ENCODE measurements at regions not wholly inside any gene's neighbourhood (a gene's known extent, or its start where the extent isn't known, plus 50 kb on each side); places are given as distances from the start of the nearest gene placed in this dataset.

DNA sequence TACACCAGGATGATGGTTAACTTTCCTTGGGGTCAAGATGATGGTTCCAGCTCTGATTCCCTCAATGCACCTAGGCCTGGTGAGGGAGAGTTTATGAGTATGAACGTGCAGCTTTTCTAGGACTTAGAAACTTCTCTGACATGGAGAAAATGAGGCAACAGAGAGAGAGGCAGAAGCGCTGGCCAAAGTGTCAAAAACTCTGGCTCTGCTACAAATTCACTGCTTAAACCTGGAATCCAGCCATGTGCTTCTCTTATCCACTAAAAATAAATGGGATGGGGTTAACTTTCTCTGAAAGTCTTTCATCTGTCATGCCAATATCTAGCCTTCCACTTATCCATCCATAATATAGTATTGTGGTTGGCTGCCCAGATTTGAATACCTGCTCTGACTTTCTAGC lies 568.7 kb downstream of the MED13L start:
- Histone ChIP-seq H3K36me3 (ENCODE audit: control insufficient read depth in 5 of 5, insufficient read depth in 5 of 5, low read length in 5 of 5) (no peaks in the 10 kb centered on the region), H3K4me3 (ENCODE audit: low read depth in 1 of 5, low read length in 5 of 5) (no peak overlapping the region), H3K4me1 (ENCODE audit: control insufficient read depth in 5 of 5, insufficient read depth in 5 of 5, low read length in 5 of 5) (peaks cover 3 to 20% (median 17%) of the 10 kb centered on the region in 5 donors), H3K9ac (ENCODE audit: low read length in 5 of 5) (no peak overlapping the region), H3K27ac (ENCODE audit: low read depth, low read length) (peak overlapping the region; percentile 1), H3K27me3 (ENCODE audit: control insufficient read depth in 5 of 5, insufficient read depth in 4 of 5, low read length in 5 of 5) (no peaks in the 10 kb centered on the region), H3K9me3 (ENCODE audit: control insufficient read depth in 5 of 5, low read length in 5 of 5) (peaks cover 0 to 4% (median 0%) of the 10 kb centered on the region in 5 donors)

DNA sequence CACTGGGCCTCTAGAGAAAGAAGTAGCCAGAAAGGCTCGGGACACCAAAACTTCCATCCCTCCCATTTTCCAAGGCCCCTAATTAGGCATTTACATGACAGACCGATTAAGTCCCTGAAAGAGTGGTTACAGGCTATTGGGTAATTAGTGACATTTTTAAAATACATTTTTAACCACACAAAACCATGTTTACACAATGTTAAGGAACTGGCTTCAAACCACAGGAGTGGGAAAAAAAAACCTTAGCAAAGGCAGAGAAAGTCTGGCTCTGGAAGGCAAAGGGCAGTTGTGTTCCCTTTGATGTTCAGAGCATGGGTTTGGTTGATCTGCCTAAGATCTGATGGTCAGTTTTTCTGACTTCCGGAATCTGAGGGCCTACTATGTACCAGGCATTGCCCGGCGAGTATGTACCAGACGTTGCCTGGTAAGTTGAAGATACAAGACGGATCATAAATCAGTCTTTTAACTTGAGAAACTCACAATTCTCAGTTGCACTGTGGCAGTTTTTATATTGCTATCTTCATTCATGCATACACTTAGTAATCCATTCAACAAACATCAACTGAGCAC lies 576.5 kb downstream of the MED13L start:
- no peak overlapping the region for H3K4me3 ChIP-seq (ENCODE audit: low read depth in 1 of 5, low read length in 5 of 5)
- H3K4me1 ChIP-seq (ENCODE audit: control insufficient read depth in 5 of 5, insufficient read depth in 5 of 5, low read length in 5 of 5), result no peaks in the 10 kb centered on the region
- no peak overlapping the region for H3K9ac ChIP-seq (ENCODE audit: low read length in 5 of 5)
- H3K9me3 ChIP-seq (ENCODE audit: control insufficient read depth in 5 of 5, low read length in 5 of 5), result peaks cover 0 to 2% (median 0%) of the 10 kb centered on the region in 5 donors
- no peaks in the 10 kb centered on the region for H3K36me3 ChIP-seq (ENCODE audit: control insufficient read depth in 5 of 5, insufficient read depth in 5 of 5, low read length in 5 of 5)
- H3K27me3 ChIP-seq (ENCODE audit: control insufficient read depth in 5 of 5, insufficient read depth in 4 of 5, low read length in 5 of 5), result peaks cover 0 to 5% (median 0%) of the 10 kb centered on the region in 5 donors
- no peak overlapping the region for H3K27ac ChIP-seq (ENCODE audit: low read depth, low read length)

GRCh38 chr12:115700081-115700480 lies 577.4 kb downstream of the MED13L start:
- H3K9me3 ChIP-seq (ENCODE audit: control insufficient read depth in 5 of 5, low read length in 5 of 5), result peaks cover 0 to 2% (median 0%) of the 10 kb centered on the region in 5 donors
- H3K27me3 ChIP-seq (ENCODE audit: control insufficient read depth in 5 of 5, insufficient read depth in 4 of 5, low read length in 5 of 5), result peaks cover 0 to 5% (median 0%) of the 10 kb centered on the region in 5 donors

DNA sequence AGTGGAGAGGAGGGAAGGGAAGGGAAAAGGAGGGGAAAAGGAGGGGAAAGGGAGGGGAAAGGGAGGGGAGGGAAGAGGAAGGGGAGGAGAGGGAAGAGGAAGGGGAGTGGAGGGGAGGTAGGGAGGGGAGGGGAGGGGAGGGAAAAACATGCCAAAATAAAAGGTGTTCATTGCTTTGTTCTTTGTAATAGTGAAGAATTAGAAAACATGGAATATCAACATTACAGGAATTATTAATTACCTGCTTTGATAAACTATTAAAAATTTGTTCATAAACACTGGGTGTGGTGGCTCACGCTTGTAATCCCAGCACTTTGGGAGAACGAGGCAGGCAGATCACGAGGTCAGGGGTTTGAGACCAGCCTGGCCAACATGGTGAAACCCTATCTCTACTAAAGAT lies 579.2 kb downstream of the MED13L start:
- Histone ChIP-seq H3K27me3 (ENCODE audit: control insufficient read depth in 5 of 5, insufficient read depth in 4 of 5, low read length in 5 of 5) (peaks cover 0 to 5% (median 0%) of the 10 kb centered on the region in 5 donors), H3K27ac (ENCODE audit: low read depth, low read length) (no peak overlapping the region), H3K9me3 (ENCODE audit: control insufficient read depth in 5 of 5, low read length in 5 of 5) (peaks cover 0 to 2% (median 0%) of the 10 kb centered on the region in 5 donors), H3K9ac (ENCODE audit: low read length in 5 of 5) (no peak overlapping the region), H3K4me3 (ENCODE audit: low read depth in 1 of 5, low read length in 5 of 5) (no peak overlapping the region), H3K36me3 (ENCODE audit: control insufficient read depth in 5 of 5, insufficient read depth in 5 of 5, low read length in 5 of 5) (no peaks in the 10 kb centered on the region), H3K4me1 (ENCODE audit: control insufficient read depth in 5 of 5, insufficient read depth in 5 of 5, low read length in 5 of 5) (no peaks in the 10 kb centered on the region)

More at GRCh38 chr12:115700081-115700480, 577.4 kb downstream of the MED13L start:
- no peaks in the 10 kb centered on the region for H3K36me3 ChIP-seq (ENCODE audit: control insufficient read depth in 5 of 5, insufficient read depth in 5 of 5, low read length in 5 of 5)
- H3K4me3 ChIP-seq (ENCODE audit: low read depth in 1 of 5, low read length in 5 of 5), result no peak overlapping the region
- no peak overlapping the region for H3K9ac ChIP-seq (ENCODE audit: low read length in 5 of 5)
- no peaks in the 10 kb centered on the region for H3K4me1 ChIP-seq (ENCODE audit: control insufficient read depth in 5 of 5, insufficient read depth in 5 of 5, low read length in 5 of 5)
- H3K27ac ChIP-seq (ENCODE audit: low read depth, low read length), result no peak overlapping the region

DNA sequence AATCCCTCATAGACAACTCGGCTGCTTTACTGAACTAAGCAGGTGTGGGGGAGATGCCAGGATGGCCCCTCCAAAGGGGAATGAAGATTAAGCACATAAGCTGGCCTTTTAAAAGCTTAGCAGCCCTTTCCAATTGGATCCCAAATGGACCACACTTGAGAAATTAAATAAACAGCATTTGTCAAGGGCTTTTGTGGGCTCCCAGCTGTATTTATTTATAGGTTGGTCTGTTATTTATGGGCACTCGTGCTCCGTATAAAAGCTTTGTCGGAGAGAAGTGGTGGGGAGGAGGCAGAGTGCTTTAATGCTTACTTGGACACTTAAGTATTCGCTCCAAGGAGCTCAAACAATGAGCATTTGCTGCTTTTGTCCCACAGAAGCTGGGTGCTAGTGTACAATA lies 580.2 kb downstream of the MED13L start:
- Histone ChIP-seq H3K4me3 (ENCODE audit: low read depth in 1 of 5, low read length in 5 of 5) (no peak overlapping the region), H3K27me3 (ENCODE audit: control insufficient read depth in 5 of 5, insufficient read depth in 4 of 5, low read length in 5 of 5) (peaks cover 0 to 5% (median 0%) of the 10 kb centered on the region in 5 donors), H3K9ac (ENCODE audit: low read length in 5 of 5) (no peak overlapping the region), H3K4me1 (ENCODE audit: control insufficient read depth in 5 of 5, insufficient read depth in 5 of 5, low read length in 5 of 5) (no peaks in the 10 kb centered on the region), H3K9me3 (ENCODE audit: control insufficient read depth in 5 of 5, low read length in 5 of 5) (peaks cover 0 to 2% (median 0%) of the 10 kb centered on the region in 5 donors), H3K36me3 (ENCODE audit: control insufficient read depth in 5 of 5, insufficient read depth in 5 of 5, low read length in 5 of 5) (no peaks in the 10 kb centered on the region), H3K27ac (ENCODE audit: low read depth, low read length) (no peak overlapping the region)

DNA sequence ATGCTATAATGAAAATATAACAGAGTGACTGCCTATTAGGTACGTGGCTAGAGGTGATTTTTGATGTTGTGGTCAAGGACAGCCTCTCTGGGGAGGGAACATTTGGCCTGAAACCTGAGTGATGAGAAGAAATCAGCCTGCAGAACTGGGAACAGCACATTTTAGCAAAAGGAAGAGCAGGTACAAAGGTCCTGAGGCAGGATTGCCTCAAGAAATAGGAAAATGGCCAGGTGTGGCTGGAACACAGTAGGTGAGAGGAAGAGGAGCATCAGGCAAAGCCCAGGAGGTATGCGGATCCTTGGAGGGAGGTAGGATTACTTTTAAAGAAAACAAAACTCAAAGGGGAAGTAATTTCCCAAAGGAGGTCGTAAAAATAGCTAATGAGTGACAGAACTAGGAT lies 582.9 kb downstream of the MED13L start:
- H3K27me3 ChIP-seq (ENCODE audit: control insufficient read depth in 5 of 5, insufficient read depth in 4 of 5, low read length in 5 of 5), result peaks cover 0 to 5% (median 0%) of the 10 kb centered on the region in 5 donors
- no peaks in the 10 kb centered on the region for H3K9me3 ChIP-seq (ENCODE audit: control insufficient read depth in 5 of 5, low read length in 5 of 5)
- H3K36me3 ChIP-seq (ENCODE audit: control insufficient read depth in 5 of 5, insufficient read depth in 5 of 5, low read length in 5 of 5), result no peaks in the 10 kb centered on the region
- H3K4me1 ChIP-seq (ENCODE audit: control insufficient read depth in 5 of 5, insufficient read depth in 5 of 5, low read length in 5 of 5), result no peaks in the 10 kb centered on the region
- H3K9ac ChIP-seq (ENCODE audit: low read length in 5 of 5), result no peak overlapping the region
- no peak overlapping the region for H3K4me3 ChIP-seq (ENCODE audit: low read depth in 1 of 5, low read length in 5 of 5)
- H3K27ac ChIP-seq (ENCODE audit: low read depth, low read length), result no peak overlapping the region

DNA sequence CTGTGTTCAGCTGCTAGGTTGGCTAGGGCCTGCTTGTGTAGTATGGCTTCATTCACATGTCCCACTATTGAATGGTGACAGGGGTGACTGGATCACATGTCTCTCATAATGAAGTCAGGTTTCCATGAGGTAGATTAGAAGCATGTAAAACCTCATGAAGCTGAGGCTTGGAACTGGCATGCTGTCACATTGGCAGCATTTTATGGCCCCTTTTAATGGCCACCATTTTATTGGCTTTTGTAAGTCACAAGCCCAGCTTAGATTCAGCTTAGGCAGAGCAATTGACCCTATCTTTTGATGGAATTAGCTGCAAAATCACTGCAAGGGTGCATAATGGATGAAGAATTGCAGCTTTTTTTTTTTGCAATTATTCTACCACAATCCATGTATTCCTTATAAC lies 583.5 kb downstream of the MED13L start:
- Histone ChIP-seq H3K9me3 (ENCODE audit: control insufficient read depth in 5 of 5, low read length in 5 of 5) (no peaks in the 10 kb centered on the region), H3K27ac (ENCODE audit: low read depth, low read length) (no peak overlapping the region), H3K36me3 (ENCODE audit: control insufficient read depth in 5 of 5, insufficient read depth in 5 of 5, low read length in 5 of 5) (no peaks in the 10 kb centered on the region), H3K4me3 (ENCODE audit: low read depth in 1 of 5, low read length in 5 of 5) (no peak overlapping the region), H3K4me1 (ENCODE audit: control insufficient read depth in 5 of 5, insufficient read depth in 5 of 5, low read length in 5 of 5) (no peaks in the 10 kb centered on the region), H3K9ac (ENCODE audit: low read length in 5 of 5) (no peak overlapping the region), H3K27me3 (ENCODE audit: control insufficient read depth in 5 of 5, insufficient read depth in 4 of 5, low read length in 5 of 5) (peaks cover 0 to 3% (median 0%) of the 10 kb centered on the region in 5 donors)

- H3K27ac ChIP-seq (ENCODE audit: low read depth, low read length), result no peak overlapping the region
- H3K9me3 ChIP-seq (ENCODE audit: control insufficient read depth in 5 of 5, low read length in 5 of 5), result no peaks in the 10 kb centered on the region
- H3K9ac ChIP-seq (ENCODE audit: low read length in 5 of 5), result no peak overlapping the region
- H3K27me3 ChIP-seq (ENCODE audit: control insufficient read depth in 5 of 5, insufficient read depth in 4 of 5, low read length in 5 of 5), result no peaks in the 10 kb centered on the region
- no peaks in the 10 kb centered on the region for H3K4me1 ChIP-seq (ENCODE audit: control insufficient read depth in 5 of 5, insufficient read depth in 5 of 5, low read length in 5 of 5)
- H3K36me3 ChIP-seq (ENCODE audit: control insufficient read depth in 5 of 5, insufficient read depth in 5 of 5, low read length in 5 of 5), result no peaks in the 10 kb centered on the region
- H3K4me3 ChIP-seq (ENCODE audit: low read depth in 1 of 5, low read length in 5 of 5), result no peak overlapping the region
These were observed 586.4 kb downstream of the MED13L start for GRCh38 chr12:115691123-115691522.

- H3K4me1 ChIP-seq (ENCODE audit: control insufficient read depth in 5 of 5, insufficient read depth in 5 of 5, low read length in 5 of 5), result no peaks in the 10 kb centered on the region
- no peaks in the 10 kb centered on the region for H3K36me3 ChIP-seq (ENCODE audit: control insufficient read depth in 5 of 5, insufficient read depth in 5 of 5, low read length in 5 of 5)
- H3K27me3 ChIP-seq (ENCODE audit: control insufficient read depth in 5 of 5, insufficient read depth in 4 of 5, low read length in 5 of 5), result no peaks in the 10 kb centered on the region
- no peak overlapping the region for H3K9ac ChIP-seq (ENCODE audit: low read length in 5 of 5)
- H3K9me3 ChIP-seq (ENCODE audit: control insufficient read depth in 5 of 5, low read length in 5 of 5), result no peaks in the 10 kb centered on the region
- no peak overlapping the region for H3K4me3 ChIP-seq (ENCODE audit: low read depth in 1 of 5, low read length in 5 of 5)
- no peak overlapping the region for H3K27ac ChIP-seq (ENCODE audit: low read depth, low read length)
These were observed 590.4 kb downstream of the MED13L start for GRCh38 chr12:115687094-115687493.

DNA sequence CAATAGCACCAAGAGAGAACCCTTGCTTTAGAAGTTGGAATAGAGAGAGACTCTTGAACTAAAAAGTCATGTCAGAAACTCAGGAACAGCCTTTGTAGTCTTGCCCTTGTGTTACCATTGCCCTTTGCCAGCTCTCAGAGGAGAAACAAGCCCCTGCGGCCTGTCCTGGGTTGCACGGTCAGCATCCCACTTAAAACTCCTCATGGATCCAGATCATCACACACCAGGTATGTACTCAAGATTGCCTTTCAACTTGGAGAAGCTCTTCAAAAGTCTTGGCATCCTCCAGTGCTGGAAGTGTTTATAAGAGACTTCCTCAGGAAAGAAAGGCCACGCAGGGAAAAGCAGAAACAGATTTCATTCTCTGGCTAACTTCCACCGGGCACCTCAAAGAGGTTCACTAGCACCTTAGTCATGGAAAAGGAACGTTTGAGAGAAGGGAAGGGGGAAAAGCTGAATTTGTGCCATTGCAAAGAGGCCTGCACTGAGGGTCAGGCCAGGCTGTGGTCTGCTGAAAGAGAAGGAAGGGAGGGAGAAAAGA lies 594.2 kb downstream of the MED13L start:
- Histone ChIP-seq H3K36me3 (ENCODE audit: control insufficient read depth in 5 of 5, insufficient read depth in 5 of 5, low read length in 5 of 5) (no peaks in the 10 kb centered on the region), H3K4me3 (ENCODE audit: low read depth in 1 of 5, low read length in 5 of 5) (no peak overlapping the region), H3K4me1 (ENCODE audit: control insufficient read depth in 5 of 5, insufficient read depth in 5 of 5, low read length in 5 of 5) (no peaks in the 10 kb centered on the region), H3K9me3 (ENCODE audit: control insufficient read depth in 5 of 5, low read length in 5 of 5) (peaks cover 0 to 4% (median 0%) of the 10 kb centered on the region in 5 donors), H3K27ac (ENCODE audit: low read depth, low read length) (no peak overlapping the region), H3K27me3 (ENCODE audit: control insufficient read depth in 5 of 5, insufficient read depth in 4 of 5, low read length in 5 of 5) (no peaks in the 10 kb centered on the region), H3K9ac (ENCODE audit: low read length in 5 of 5) (no peak overlapping the region)
